ENCODE measurements at regions not wholly inside any gene's neighbourhood (a gene's known extent, or its start where the extent isn't known, plus 50 kb on each side); places are given as distances from the start of the nearest gene placed in this dataset.

DNA sequence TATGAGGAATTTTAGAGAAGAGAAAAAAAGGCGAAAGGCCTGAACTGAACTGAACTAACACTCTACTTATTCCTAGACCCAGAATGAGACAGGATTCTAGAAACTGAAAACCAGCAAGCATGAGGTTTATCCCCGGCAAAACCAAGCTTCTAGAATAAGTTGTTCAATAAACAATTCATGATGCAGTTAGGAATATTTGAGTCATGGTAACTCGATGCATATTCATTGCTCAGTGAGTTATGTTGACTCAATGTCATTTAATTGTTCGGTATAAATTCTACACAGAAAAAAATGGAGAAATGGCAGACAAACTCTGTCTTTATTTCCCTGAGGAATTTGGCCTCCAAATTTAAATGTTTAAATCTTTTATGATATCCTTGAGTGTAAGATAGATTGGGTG lies 321.5 kb downstream of the SATB2 start:
- H3K9me3 ChIP-seq (ENCODE audit: control insufficient read depth, insufficient read depth, low read length) = no peaks in the 10 kb centered on the region
- no peak for DNase-seq (ENCODE audit: low read depth, low spot score)
- H3K4me3 ChIP-seq (ENCODE audit: low read length) = no peak overlapping the region
- no peaks in the 10 kb centered on the region for H3K4me1 ChIP-seq (ENCODE audit: control insufficient read depth, insufficient read depth, low read length)
- no peak overlapping the region for H3K27ac ChIP-seq (ENCODE audit: low read length)
- no peaks in the 10 kb centered on the region for H3K36me3 ChIP-seq (ENCODE audit: control insufficient read depth, insufficient read depth, low read length)
- no peaks in the 10 kb centered on the region for H3K27me3 ChIP-seq (ENCODE audit: control insufficient read depth, insufficient read depth, low read length)
- no CpG with 5 or more reads among the region's 4 CpGs for whole genome bisulfite sequencing (ENCODE audit: insufficient coverage, insufficient read length)

DNA sequence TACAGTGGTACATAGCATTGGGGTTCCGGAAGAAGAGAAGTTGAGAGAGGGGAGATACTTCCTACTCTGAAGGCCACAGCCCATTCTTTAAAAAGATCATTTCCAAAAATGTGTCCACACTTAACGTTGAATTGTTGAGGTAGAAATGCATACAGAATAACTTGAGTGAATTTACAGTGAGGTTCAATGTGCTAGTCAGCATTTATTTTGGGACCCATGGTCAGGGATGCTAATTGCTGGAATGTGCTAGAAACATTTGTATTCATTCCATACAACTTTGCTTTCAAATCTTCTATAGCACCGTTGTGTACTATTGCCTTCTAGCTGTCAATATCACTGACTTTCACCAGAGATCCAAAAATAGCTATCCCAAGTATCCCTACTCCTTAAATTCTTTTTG lies 325.9 kb downstream of the SATB2 start:
- H3K36me3 ChIP-seq (ENCODE audit: control insufficient read depth, insufficient read depth, low read length) = no peaks in the 10 kb centered on the region
- H3K4me1 ChIP-seq (ENCODE audit: control insufficient read depth, insufficient read depth, low read length) = no peaks in the 10 kb centered on the region
- no CpG with 5 or more reads among the region's 3 CpGs for WGBS (ENCODE audit: insufficient coverage, insufficient read length)

DNA sequence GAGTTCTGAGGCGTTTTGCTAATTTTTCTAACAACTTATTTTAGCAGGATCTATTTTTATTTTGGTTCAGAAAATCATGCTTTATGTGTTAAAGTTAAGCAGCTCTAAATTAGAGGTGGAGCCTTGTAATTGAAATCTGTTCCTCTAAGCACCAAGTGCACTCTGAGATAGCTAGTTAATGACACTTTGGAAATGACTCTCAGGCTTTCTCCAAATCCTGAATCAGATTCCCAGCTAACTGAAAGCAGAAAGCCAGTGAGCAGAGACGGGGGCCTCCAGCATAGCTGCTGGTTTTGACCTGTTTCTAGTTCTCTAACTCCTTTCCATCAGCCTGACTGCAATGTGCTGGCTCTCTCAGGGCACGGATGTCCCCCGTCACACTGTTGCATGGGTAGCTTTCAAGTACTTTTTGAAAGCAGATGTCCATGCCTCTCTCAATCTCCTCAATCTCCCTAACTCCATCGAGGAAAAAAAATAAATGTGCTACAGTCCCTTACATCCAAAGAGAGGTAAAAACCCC lies 326.5 kb downstream of the SATB2 start:
- Histone ChIP-seq H3K36me3 (ENCODE audit: control insufficient read depth, insufficient read depth, low read length) (no peaks in the 10 kb centered on the region), H3K27ac (ENCODE audit: low read length) (no peak overlapping the region), H3K27me3 (ENCODE audit: control insufficient read depth, insufficient read depth, low read length) (no peaks in the 10 kb centered on the region), H3K9me3 (ENCODE audit: control insufficient read depth, insufficient read depth, low read length) (no peaks in the 10 kb centered on the region), H3K4me3 (ENCODE audit: low read length) (no peak overlapping the region), H3K4me1 (ENCODE audit: control insufficient read depth, insufficient read depth, low read length) (no peaks in the 10 kb centered on the region)
- DNase-seq (ENCODE audit: low read depth, low spot score) = no peak
- WGBS (ENCODE audit: insufficient coverage, insufficient read length) = no CpG with 5 or more reads among the region's 5 CpGs

More for the DNA sequence above, 325.9 kb downstream of the SATB2 start:
- H3K27me3 ChIP-seq (ENCODE audit: control insufficient read depth, insufficient read depth, low read length) = no peaks in the 10 kb centered on the region
- H3K4me3 ChIP-seq (ENCODE audit: low read length) = no peak overlapping the region
- H3K9me3 ChIP-seq (ENCODE audit: control insufficient read depth, insufficient read depth, low read length) = no peaks in the 10 kb centered on the region
- DNase-seq (ENCODE audit: low read depth, low spot score) = no peak
- no peak overlapping the region for H3K27ac ChIP-seq (ENCODE audit: low read length)

DNA sequence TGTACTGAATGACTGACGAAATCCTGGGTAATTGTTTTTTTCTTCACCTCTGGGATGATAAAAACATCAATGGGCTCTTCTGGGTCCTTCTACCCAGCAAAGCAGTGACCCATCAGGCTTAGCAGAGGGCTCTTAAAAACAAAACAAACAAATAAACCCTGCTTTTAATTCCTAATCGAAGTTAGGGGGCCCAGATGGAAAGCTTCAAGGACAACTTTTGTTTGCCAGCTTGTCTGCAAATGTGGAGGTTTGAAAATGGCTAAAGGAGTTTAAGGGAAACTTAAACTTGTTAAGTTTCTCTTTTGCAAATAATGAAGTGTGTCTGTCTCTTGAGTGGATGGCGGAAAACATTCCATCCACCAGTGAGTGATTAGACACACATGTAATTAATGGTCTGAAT lies 327.2 kb downstream of the SATB2 start:
- Histone ChIP-seq H3K27me3 (ENCODE audit: control insufficient read depth, insufficient read depth, low read length) (no peaks in the 10 kb centered on the region), H3K9me3 (ENCODE audit: control insufficient read depth, insufficient read depth, low read length) (no peaks in the 10 kb centered on the region), H3K4me3 (ENCODE audit: low read length) (no peak overlapping the region), H3K27ac (ENCODE audit: low read length) (no peak overlapping the region), H3K36me3 (ENCODE audit: control insufficient read depth, insufficient read depth, low read length) (no peaks in the 10 kb centered on the region), H3K4me1 (ENCODE audit: control insufficient read depth, insufficient read depth, low read length) (no peaks in the 10 kb centered on the region)
- no peak for DNase-seq (ENCODE audit: low read depth, low spot score)
- WGBS (ENCODE audit: insufficient coverage, insufficient read length) = no CpG with 5 or more reads among the region's 3 CpGs

DNA sequence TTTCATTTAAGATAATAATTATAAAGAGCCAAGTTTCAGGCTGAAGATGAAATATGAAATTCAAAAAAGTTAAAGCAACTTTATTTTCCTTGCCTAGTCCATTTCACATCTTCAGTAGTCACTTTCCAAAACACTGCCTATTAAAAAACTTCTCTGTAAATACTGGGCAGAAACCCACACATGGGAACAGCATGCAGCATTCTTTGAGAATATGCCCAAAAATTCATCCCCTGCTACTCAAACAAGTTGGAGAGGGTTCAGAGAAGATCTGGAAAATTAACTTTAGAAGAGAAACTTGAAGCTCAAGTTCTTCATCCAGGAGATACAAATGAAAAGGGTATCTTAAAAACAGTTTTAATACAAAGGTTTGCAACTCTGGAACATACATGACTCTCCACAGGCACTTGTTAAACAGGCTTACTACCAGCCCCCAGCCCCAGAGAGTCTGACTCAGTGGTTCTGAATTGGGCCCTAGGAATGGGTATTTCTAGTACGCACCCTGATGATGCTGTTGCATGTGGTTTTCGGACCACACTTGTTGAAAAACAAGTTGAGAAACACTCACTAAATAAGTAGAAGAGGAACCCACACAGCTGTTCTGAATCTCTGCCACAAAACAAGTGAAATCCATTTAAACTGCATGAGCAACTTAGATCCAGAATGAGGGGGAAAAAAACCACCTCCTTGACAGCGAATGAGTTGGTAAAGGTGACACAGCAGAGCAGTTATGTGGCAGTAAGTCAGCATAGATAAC lies 329.1 kb downstream of the SATB2 start:
- no peaks in the 10 kb centered on the region for H3K36me3 ChIP-seq (ENCODE audit: control insufficient read depth, insufficient read depth, low read length)
- DNase-seq (ENCODE audit: low read depth, low spot score) = no peak
- no peaks in the 10 kb centered on the region for H3K9me3 ChIP-seq (ENCODE audit: control insufficient read depth, insufficient read depth, low read length)
- H3K4me1 ChIP-seq (ENCODE audit: control insufficient read depth, insufficient read depth, low read length) = no peaks in the 10 kb centered on the region
- H3K27me3 ChIP-seq (ENCODE audit: control insufficient read depth, insufficient read depth, low read length) = no peaks in the 10 kb centered on the region
- H3K27ac ChIP-seq (ENCODE audit: low read length) = no peak overlapping the region
- no CpG with 5 or more reads among the region's 3 CpGs for WGBS (ENCODE audit: insufficient coverage, insufficient read length)
- no peak overlapping the region for H3K4me3 ChIP-seq (ENCODE audit: low read length)

DNA sequence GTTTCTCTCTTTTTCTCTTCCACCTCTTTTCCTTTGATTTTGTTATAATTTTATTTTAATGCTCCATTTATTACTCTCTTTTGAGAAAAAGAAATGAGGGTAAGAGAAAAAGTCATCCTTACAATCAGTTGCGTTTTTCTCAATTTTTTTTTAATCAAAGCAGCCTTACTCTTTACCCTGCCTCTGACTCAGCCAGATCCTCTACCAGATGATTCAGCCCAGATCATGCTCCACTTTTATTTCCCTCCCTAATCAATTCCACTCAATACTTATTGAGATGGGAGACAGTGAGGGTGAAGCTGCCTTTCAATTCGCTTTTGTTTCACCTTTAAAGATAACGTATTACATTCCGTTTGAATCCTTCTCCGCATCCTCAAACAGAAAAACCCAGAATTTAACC lies 337.9 kb downstream of the SATB2 start:
- Histone ChIP-seq H3K4me3 (ENCODE audit: low read length) (no peak overlapping the region), H3K27ac (ENCODE audit: low read length) (no peak overlapping the region), H3K9me3 (ENCODE audit: control insufficient read depth, insufficient read depth, low read length) (no peaks in the 10 kb centered on the region), H3K4me1 (ENCODE audit: control insufficient read depth, insufficient read depth, low read length) (no peaks in the 10 kb centered on the region), H3K36me3 (ENCODE audit: control insufficient read depth, insufficient read depth, low read length) (no peaks in the 10 kb centered on the region), H3K27me3 (ENCODE audit: control insufficient read depth, insufficient read depth, low read length) (no peaks in the 10 kb centered on the region)
- WGBS (ENCODE audit: insufficient coverage, insufficient read length) = no CpG with 5 or more reads among the region's 5 CpGs
- no peak for DNase-seq (ENCODE audit: low read depth, low spot score)

DNA sequence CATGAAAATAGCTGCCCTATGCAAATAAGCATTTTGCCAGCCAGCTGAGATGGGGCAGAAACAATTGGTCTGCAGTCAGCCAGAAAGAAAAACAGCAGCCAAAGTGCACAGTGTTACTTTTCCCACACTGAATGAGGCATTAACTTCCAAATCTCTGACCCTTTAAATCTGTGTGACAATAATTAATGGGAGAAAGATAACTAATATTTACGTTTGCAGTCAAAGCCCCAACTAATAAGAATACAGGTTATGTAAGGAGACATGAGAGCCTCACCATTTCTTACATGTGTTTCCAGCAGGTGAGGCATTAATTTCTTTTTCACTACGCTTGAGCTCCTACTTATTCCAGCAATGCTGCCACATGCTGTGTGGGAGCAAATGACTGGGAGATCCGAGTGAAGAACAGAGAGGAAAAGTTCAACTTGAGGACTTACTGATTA lies 339.0 kb downstream of the SATB2 start:
- no peaks in the 10 kb centered on the region for H3K36me3 ChIP-seq (ENCODE audit: control insufficient read depth, insufficient read depth, low read length)
- H3K4me1 ChIP-seq (ENCODE audit: control insufficient read depth, insufficient read depth, low read length) = no peaks in the 10 kb centered on the region
- H3K4me3 ChIP-seq (ENCODE audit: low read length) = no peak overlapping the region
- DNase-seq (ENCODE audit: low read depth, low spot score) = no peak
- H3K27ac ChIP-seq (ENCODE audit: low read length) = no peak overlapping the region
- no peaks in the 10 kb centered on the region for H3K27me3 ChIP-seq (ENCODE audit: control insufficient read depth, insufficient read depth, low read length)
- no CpG with 5 or more reads among the region's 3 CpGs for WGBS (ENCODE audit: insufficient coverage, insufficient read length)
- H3K9me3 ChIP-seq (ENCODE audit: control insufficient read depth, insufficient read depth, low read length) = no peaks in the 10 kb centered on the region

DNA sequence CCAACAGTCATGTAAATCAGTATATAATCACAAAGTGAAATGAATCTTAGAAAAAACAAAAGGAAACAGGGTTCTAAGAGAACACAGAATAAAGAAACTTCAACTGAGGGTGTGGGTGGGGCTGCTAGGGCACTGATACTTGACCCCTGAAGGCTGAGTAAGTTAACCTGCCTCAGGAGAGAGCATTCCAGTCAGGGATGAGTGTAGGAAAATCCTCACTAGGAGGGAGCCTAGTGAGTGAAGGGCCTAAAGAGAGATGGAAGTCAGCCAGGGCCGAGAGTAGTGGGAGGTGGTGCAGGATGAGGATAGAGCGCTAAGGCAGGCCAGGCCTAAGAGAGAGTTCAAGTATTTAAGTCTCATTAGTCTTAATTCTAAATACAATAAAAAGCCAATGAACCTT lies 342.6 kb downstream of the SATB2 start:
- Histone ChIP-seq H3K27ac (ENCODE audit: low read length) (no peak overlapping the region), H3K36me3 (ENCODE audit: control insufficient read depth, insufficient read depth, low read length) (no peaks in the 10 kb centered on the region), H3K4me3 (ENCODE audit: low read length) (no peak overlapping the region), H3K4me1 (ENCODE audit: control insufficient read depth, insufficient read depth, low read length) (no peaks in the 10 kb centered on the region), H3K9me3 (ENCODE audit: control insufficient read depth, insufficient read depth, low read length) (no peaks in the 10 kb centered on the region), H3K27me3 (ENCODE audit: control insufficient read depth, insufficient read depth, low read length) (no peaks in the 10 kb centered on the region)
- DNase-seq (ENCODE audit: low read depth, low spot score) = no peak
- no CpG with 5 or more reads among the region's 2 CpGs for WGBS (ENCODE audit: insufficient coverage, insufficient read length)

DNA sequence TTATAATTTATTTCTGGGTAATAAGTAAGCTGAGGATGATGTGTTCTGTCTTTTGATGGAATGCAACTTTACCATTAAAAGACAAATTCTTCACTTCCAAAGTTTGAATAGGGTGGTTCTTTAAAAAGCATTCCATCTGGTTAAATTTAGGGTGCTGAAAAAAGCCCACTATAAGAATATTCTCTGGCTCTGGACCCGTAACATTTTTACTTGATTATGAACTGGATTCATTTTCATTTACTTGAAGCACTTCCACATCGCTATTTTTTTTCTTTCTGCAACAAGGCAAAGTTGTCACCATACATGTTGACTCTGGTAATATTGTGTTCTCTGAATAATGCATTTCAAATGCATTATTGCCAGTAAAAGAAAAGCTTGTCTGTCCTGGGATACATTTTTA lies 344.6 kb downstream of the SATB2 start:
- DNase-seq (ENCODE audit: low read depth, low spot score) = no peak
- no CpG with 5 or more reads among the region's 2 CpGs for WGBS (ENCODE audit: insufficient coverage, insufficient read length)
- H3K27me3 ChIP-seq (ENCODE audit: control insufficient read depth, insufficient read depth, low read length) = no peaks in the 10 kb centered on the region
- H3K4me1 ChIP-seq (ENCODE audit: control insufficient read depth, insufficient read depth, low read length) = no peaks in the 10 kb centered on the region
- no peaks in the 10 kb centered on the region for H3K36me3 ChIP-seq (ENCODE audit: control insufficient read depth, insufficient read depth, low read length)
- no peaks in the 10 kb centered on the region for H3K9me3 ChIP-seq (ENCODE audit: control insufficient read depth, insufficient read depth, low read length)
- H3K4me3 ChIP-seq (ENCODE audit: low read length) = no peak overlapping the region
- H3K27ac ChIP-seq (ENCODE audit: low read length) = no peak overlapping the region

DNA sequence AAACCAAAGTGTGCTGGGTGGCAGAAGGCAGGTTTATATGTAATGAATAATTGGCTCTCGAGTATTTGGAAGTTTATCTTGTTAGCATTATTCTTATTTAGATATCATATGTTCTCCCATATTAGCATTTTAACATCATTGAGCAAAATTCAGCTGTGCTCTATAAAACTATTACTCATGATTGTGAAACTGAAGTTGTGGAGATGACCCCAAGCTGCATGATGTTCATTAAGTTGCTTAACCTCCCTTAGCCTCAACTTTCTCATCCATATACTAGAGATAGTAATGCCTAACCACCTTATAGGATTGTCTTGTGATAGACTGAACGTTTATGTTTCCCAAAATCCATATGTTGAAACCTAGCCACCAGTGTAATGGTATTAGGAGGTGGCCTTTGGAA lies 346.3 kb downstream of the SATB2 start:
- no peak for DNase-seq (ENCODE audit: low read depth, low spot score)
- H3K36me3 ChIP-seq (ENCODE audit: control insufficient read depth, insufficient read depth, low read length) = no peaks in the 10 kb centered on the region
- H3K9me3 ChIP-seq (ENCODE audit: control insufficient read depth, insufficient read depth, low read length) = no peaks in the 10 kb centered on the region
- no peaks in the 10 kb centered on the region for H3K4me1 ChIP-seq (ENCODE audit: control insufficient read depth, insufficient read depth, low read length)
- H3K4me3 ChIP-seq (ENCODE audit: low read length) = no peak overlapping the region
- no CpG with 5 or more reads among the region's 2 CpGs for WGBS (ENCODE audit: insufficient coverage, insufficient read length)
- no peaks in the 10 kb centered on the region for H3K27me3 ChIP-seq (ENCODE audit: control insufficient read depth, insufficient read depth, low read length)
- no peak overlapping the region for H3K27ac ChIP-seq (ENCODE audit: low read length)

DNA sequence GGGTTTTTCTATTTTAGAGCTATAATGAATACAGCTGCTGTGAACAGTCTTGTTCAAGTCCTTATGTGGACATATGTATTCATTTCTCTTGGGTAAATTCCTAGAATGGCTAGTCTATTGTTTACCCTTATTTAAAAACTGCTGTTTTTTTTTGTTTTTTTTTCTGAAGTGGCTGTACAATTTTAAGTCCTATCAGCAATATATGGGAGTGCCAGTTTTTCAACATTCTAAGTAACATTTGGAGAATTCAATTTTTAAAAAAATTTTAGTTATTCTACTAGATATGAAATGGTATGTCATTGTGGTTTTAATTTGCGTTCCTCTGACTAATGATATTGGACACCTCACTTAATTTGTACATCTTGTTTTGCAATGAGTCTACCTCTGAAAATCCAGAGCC lies 349.7 kb downstream of the SATB2 start:
- DNase-seq (ENCODE audit: low read depth, low spot score) = no peak
- H3K36me3 ChIP-seq (ENCODE audit: control insufficient read depth, insufficient read depth, low read length) = no peaks in the 10 kb centered on the region
- no peaks in the 10 kb centered on the region for H3K9me3 ChIP-seq (ENCODE audit: control insufficient read depth, insufficient read depth, low read length)
- no peak overlapping the region for H3K4me3 ChIP-seq (ENCODE audit: low read length)
- H3K27me3 ChIP-seq (ENCODE audit: control insufficient read depth, insufficient read depth, low read length) = no peaks in the 10 kb centered on the region
- H3K4me1 ChIP-seq (ENCODE audit: control insufficient read depth, insufficient read depth, low read length) = no peaks in the 10 kb centered on the region
- no peak overlapping the region for H3K27ac ChIP-seq (ENCODE audit: low read length)
- WGBS (ENCODE audit: insufficient coverage, insufficient read length) = no CpG with 5 or more reads among the region's 1 CpG

All from iPS DF 6.9 (cell line).